Kidney (tissue), 13 donors: ENCODE measurements at regions not wholly inside any gene's neighbourhood (a gene's known extent, or its start where the extent isn't known, plus 50 kb on each side); places are given as distances from the start of the nearest gene placed in this dataset.

Experiments
- DNase-seq, 5 donors: peaks; one replicate each; pipeline ENCODE4 v3.0.0-alpha.2; 2013 to 2020
- FAIRE-seq: peaks from 2 replicates; lab custom pipeline; 2012; peaks lifted over from hg19 to GRCh38; lab: Jason Lieb, UNC
- H3K27ac ChIP-seq, 2 donors: one replicate each; pipeline ENCODE4 v1.7.0; 2013; ENCODE audit warnings: low read depth in 2 of 2, low read length in 2 of 2, inconsistent platforms in 1 of 2
- H3K27me3 ChIP-seq: one replicate; pipeline ENCODE4 v1.7.1; 2013; ENCODE audit warnings: low read length, inconsistent platforms; ENCODE audit not compliant: control insufficient read depth, insufficient read depth
- H3K36me3 ChIP-seq, 3 donors: one replicate each; pipeline versions ENCODE4 v1.7.0 to v1.7.1; 2013; ENCODE audit warnings: low read length in 3 of 3, control low read depth in 1 of 3, inconsistent platforms in 1 of 3; ENCODE audit not compliant: insufficient read depth in 3 of 3, control insufficient read depth in 2 of 3
- H3K4me1 ChIP-seq, 3 donors: one replicate each; pipeline versions ENCODE4 v1.7.0 to v1.7.1; 2013; ENCODE audit warnings: low read length in 3 of 3, inconsistent platforms in 1 of 3, low read depth in 1 of 3; ENCODE audit not compliant: control insufficient read depth in 2 of 3, insufficient read depth in 2 of 3
- H3K4me3 ChIP-seq, 3 donors: one replicate each; pipeline versions ENCODE4 v1.7.0 to v1.8.1; 2013; ENCODE audit warnings: low read length in 3 of 3, control low read depth in 1 of 3, inconsistent platforms in 1 of 3
- H3K9ac ChIP-seq, 3 donors: one replicate each; pipeline versions ENCODE4 v1.7.0 to v1.7.1; 2013; ENCODE audit warnings: low read length in 3 of 3, control low read depth in 1 of 3, inconsistent platforms in 1 of 3
- H3K9me3 ChIP-seq, 3 donors: one replicate each; pipeline versions ENCODE4 v1.7.0 to v1.7.1; 2013; ENCODE audit warnings: low read length in 3 of 3, control low read depth in 1 of 3, inconsistent platforms in 1 of 3; ENCODE audit not compliant: control insufficient read depth in 2 of 3, insufficient read depth in 1 of 3
- intact Hi-C: fragments of 100-400 bp; cut with DNase I; formaldehyde crosslinking; loops from one replicate; pipeline ENCODE4 v1.11.1; 2022
- TF ChIP-seq, protein P1 (sequence below): IDR thresholded peaks from 3 replicates; pipeline ENCODE4 v1.5.1; 2012; ENCODE audit warnings: mild to moderate bottlenecking, moderate library complexity, borderline replicate concordance; ENCODE audit not compliant: insufficient read depth; ENCODE audit errors: extremely low read depth
- donor health status: control.
- donor health status: control.
- donor health status: control.
- donor health status: control.
- donor health status: control.
- donor health status: DM: yes; HTN: yes; CAD: no.
- donor health status: Normal renal cell carcinoma (clear cell type).

DNA sequence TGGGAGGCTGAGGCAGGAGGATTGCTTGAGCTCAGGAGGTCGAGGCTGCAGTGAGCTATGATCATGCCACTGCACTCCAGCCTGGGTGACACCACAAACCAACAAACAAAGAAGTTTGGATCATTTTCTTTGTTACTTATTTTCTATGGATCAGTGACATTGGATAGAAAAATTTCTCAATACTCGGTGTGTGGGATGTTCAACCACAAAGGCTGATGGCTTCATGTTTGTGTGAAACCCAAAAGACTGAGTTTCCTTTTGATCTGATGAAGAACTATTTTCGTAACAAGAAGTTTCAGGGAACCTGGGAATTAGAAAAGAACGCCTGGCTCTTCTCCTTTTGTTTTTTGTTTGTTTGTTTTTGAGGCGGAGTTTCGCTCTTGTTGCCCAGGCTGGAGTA, 104.0 kb downstream of the HOXA1 start:
- FAIRE-seq, result no peak
- TF ChIP-seq, protein P1, sequence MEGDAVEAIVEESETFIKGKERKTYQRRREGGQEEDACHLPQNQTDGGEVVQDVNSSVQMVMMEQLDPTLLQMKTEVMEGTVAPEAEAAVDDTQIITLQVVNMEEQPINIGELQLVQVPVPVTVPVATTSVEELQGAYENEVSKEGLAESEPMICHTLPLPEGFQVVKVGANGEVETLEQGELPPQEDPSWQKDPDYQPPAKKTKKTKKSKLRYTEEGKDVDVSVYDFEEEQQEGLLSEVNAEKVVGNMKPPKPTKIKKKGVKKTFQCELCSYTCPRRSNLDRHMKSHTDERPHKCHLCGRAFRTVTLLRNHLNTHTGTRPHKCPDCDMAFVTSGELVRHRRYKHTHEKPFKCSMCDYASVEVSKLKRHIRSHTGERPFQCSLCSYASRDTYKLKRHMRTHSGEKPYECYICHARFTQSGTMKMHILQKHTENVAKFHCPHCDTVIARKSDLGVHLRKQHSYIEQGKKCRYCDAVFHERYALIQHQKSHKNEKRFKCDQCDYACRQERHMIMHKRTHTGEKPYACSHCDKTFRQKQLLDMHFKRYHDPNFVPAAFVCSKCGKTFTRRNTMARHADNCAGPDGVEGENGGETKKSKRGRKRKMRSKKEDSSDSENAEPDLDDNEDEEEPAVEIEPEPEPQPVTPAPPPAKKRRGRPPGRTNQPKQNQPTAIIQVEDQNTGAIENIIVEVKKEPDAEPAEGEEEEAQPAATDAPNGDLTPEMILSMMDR, result no peak
- H3K27ac ChIP-seq, result no peak overlapping the region

DNA sequence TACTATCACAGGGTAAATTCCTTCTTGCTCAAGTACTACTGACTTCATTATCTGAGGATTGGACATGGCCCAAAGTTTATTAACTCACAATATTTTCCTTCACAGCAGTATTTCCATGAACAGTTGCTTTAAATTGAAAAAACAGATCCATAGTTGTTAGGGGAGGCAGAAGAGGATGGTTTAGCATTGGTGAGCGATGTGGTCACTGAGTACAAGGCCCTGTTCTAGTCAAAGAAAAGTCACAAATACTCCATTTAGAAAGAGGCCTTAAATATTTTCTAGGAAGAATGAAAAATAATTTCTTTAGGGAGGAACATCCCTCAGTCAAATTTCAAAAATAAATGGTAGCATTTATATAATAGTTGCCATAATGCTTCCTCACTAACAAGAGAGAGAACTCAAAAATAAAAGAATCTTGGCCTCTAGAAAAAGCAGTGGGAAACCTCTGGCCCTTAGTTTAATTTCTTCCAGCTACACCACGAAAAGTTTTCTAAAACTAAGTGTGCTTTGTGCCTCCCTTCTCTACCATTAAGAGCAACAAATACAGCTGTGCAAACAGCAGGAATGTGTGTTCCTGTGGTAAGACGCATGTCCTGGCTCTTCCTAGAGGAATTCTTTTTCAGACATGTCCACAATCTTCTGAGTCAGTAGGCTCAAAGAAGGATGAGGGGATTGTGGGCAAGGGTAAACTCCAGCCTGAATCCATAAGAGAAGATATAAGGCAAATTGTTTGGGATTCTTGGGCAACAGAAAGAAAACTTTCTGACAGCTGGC, 105.7 kb downstream of the HOXA1 start:
- intact Hi-C loops, result no loop called here
- H3K27me3 ChIP-seq, result no peaks in the 10 kb centered on the region
- H3K9ac ChIP-seq, result no peak overlapping the region
- DNase-seq, result peak in 2 of 5 donors; percentile 7 to 12
- H3K4me1 ChIP-seq, result no peaks in the 10 kb centered on the region
- no peak for FAIRE-seq
- no peak overlapping the region for H3K27ac ChIP-seq
- no peak overlapping the region for H3K4me3 ChIP-seq
- H3K36me3 ChIP-seq, result no peaks in the 10 kb centered on the region
- no peaks in the 10 kb centered on the region for H3K9me3 ChIP-seq
- TF ChIP-seq, protein P1, result no peak

More for the DNA sequence above, 104.0 kb downstream of the HOXA1 start:
- no peak overlapping the region for H3K4me3 ChIP-seq
- H3K4me1 ChIP-seq, result no peaks in the 10 kb centered on the region
- no peak overlapping the region for H3K9ac ChIP-seq
- no peak for DNase-seq
- no peaks in the 10 kb centered on the region for H3K36me3 ChIP-seq
- no peaks in the 10 kb centered on the region for H3K9me3 ChIP-seq
- intact Hi-C loops, result no loop called here
- H3K27me3 ChIP-seq, result no peaks in the 10 kb centered on the region

DNA sequence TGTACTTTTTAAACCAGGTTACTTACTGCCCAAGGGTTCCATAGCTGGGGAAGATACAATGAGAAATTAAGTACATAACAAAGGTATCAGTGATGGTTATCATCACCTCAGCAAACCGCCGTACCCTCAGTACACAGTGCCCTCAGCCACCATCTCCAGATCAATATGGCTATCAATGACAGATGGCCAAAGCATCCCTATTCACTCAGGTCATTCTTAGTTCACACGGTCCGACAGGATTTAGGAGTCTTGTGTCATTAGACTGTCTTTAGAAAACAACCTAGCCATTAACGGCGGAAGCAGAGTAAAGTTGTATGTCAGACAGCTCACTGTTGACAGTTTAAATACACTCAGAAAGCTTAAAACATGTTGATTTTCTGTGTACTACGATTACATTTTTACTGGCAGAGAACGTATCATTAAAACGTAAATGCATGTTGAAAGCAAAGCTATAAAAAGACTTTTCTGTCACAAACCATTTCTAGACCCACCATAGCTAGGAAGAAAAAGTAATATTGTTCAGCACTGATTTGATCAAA, 106.9 kb downstream of the HOXA1 start:
- intact Hi-C loops, result no loop called here
- Histone ChIP-seq H3K4me1 (no peaks in the 10 kb centered on the region), H3K36me3 (no peaks in the 10 kb centered on the region), H3K27ac (no peak overlapping the region), H3K27me3 (no peaks in the 10 kb centered on the region), H3K9me3 (no peaks in the 10 kb centered on the region), H3K9ac (no peak overlapping the region), H3K4me3 (no peak overlapping the region)
- DNase-seq, result peak in 2 of 5 donors; percentile 15 to 23
- TF ChIP-seq, protein P1, result no peak
- FAIRE-seq, result no peak
